ENCODE measurements at regions not wholly inside any gene's neighbourhood (a gene's known extent, or its start where the extent isn't known, plus 50 kb on each side); places are given as distances from the start of the nearest gene placed in this dataset.

DNA sequence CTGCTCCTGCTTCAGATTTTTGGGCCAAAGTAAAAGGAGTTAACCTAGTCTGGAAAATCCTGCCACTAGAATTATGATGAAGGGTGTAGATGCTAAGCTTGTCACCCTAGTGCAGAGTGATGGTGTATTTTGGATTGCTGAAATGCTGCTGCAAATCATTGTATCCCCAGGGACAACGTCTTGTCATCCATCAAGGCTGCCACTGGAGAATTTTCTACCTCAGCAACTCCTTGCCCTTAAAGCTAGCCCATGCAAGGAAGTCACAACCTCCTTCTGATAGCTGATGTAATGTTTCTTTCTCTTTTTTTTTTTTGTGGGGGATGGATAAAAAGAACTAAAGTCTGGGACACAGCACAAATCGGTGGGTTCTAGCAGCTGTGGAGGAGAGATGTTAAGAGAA lies 139.4 kb upstream of the FRMD6 start:
- no peak for DNase-seq (ENCODE audit: low read depth in 2 of 2)

DNA sequence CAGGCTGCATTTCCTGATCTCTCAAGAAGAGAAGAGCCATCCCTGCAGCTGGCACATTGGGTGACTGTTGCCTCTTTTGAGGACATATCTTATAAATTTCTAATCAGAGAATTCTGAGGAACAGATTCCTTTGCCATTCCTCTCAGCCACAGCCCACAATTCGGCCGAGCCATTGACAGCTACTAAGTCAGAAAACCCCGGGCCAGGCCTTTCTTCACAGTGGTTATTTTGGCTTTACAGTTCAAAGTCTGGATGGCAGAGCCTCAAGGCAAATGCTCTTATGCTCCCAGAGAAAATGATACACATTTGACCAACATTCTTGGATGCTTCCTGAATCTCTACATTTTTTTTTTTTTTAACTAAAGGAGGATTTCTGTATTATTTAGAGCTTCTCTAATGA lies 138.4 kb upstream of the FRMD6 start:
- no peak for DNase-seq (ENCODE audit: low read depth in 2 of 2)

DNA sequence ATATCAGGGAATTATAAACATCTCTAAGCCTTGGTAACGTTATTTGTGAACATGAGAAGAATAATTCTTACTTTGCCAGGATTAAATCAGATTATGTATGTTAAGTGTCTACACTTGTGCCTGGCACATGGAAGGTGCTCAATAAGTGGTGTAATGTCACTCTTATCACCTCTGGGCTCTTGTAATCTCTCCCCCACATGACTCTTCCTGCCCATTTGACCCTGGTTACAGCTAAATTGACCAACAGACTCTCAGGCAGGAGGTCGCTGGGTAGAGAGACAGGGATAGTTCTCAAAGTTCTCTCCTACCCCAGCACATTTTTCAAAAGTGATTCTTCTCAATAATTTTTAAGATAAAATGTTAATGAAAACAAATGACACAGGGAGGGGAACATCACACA lies 137.8 kb upstream of the FRMD6 start:
- DNase-seq (ENCODE audit: low read depth in 2 of 2), result no peak

DNA sequence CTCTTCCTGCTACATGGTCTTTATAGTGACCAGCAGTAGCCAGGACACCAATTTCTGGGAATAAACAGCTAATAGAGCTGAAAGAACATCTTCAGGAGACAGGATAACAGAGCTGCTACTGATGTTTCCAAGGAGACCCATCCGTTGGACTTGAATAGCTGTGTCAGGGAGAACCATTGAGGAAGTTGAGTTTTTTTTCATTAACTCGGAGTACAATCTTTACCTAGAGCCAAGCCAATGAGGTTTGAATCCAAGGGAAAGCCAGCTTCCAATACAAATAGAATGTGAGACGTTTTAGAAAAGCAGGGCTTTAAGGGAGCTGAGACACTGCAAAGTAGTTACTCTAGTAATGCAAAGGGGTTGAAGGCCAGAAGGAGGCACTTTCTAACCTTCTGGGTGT lies 136.1 kb upstream of the FRMD6 start:
- DNase-seq (ENCODE audit: low read depth in 2 of 2), result no peak

DNA sequence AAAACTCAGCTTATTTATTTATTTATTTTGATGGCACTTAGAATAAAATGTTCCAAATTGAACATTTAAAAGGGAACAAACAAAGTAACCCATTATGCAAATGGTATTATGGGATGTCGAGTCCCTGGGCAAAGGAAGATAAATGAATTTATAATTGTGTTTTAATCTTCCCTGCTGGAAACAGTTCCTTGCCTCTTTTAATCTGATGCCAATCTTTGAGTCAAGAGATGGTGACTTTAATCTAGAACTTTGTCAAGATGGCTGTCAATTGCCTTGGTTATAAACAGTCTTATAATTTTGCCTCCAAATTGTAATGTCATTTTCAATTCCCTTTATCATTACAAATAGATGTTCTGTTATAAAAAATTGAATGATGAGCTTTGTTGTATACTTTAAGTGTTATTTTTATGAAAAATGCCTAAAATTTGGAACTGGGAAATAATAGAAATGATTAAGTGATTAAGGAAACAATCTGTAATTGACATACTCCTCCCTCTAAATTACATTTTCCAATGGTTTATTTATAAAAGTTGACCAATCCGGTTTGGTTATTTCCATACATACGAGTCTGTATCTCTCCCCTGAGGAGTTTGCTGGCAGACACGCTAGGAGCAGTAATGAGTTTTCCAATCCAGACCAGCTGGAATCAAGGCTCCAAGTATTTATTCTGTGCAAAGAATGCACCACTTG lies 134.9 kb upstream of the FRMD6 start:
- no peak for DNase-seq (ENCODE audit: low read depth in 2 of 2)

DNA sequence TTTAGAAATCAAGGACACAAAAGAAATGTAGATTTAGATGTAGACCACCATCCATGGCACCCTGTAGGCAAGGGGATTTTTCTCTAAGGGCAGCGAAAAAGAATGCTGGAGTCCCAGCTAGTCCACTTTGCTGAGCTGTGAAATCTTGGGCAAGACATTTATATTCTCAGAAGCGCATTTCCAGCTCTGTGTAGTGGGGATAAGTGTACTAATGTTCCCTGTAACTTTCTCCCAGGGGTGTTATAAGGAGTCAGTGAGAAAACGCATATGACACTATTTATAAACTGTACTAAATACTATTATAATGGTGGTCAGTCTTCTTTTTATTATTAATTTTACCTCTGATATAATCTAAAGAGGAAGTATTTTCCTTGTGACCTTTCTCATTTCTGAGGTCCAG lies 133.4 kb upstream of the FRMD6 start:
- no peak for DNase-seq (ENCODE audit: low read depth in 2 of 2)

DNA sequence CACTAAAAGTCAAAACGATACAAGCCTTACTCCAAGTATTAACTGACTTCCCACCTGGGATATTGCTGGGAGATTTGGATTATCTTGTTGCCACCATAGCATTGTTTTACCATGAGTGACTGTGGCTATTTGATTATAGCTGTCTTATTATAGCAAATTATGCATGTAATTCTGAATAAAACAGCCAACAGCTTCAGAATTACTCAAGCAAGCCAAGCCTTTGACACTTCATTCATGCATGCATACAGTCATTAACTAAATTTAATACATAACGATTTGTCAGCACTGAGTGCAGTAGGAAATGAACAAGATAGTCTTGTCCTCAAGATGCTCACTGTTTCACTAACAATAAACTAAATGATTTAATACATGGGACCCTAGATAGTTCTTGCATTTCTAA lies 133.0 kb upstream of the FRMD6 start:
- no peak for DNase-seq (ENCODE audit: low read depth in 2 of 2)

DNA sequence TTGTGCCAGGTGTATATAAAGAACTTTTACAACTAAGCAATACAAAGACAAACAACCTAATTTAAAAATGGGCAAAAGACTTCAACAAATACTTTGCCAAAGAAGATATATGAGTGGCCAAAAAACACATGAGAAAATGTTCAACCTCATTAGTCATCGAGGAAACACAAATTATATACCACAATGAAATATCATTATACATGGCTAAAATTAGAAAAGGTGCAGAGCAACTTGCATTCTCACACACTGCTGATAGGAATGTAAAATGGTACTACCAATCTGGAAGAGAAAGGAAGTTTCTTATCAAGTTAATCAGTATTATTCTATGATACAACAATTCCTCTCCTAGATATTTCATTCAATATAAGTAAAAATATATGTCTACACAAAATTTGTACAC lies 131.6 kb upstream of the FRMD6 start:
- DNase-seq (ENCODE audit: low read depth in 2 of 2), result no peak

DNA sequence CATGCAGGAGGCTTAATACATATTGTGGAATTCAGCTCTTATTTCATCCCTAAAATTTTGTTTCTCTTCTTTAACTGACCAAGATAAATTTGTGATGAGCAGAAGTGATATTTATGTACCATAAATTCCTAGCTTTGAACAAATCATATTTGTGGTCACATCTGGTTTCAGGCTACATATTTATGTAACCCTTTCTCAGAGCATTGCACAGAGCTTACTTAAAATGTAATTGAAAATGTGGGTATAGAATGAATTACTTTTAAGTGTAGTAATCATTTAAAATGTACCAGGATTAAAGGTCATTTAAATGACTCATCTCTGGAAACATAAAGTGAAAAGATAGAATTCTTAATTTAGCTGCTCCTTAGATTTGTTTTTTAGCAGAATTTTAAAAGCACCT lies 129.9 kb upstream of the FRMD6 start:
- DNase-seq (ENCODE audit: low read depth in 2 of 2), result no peak

DNA sequence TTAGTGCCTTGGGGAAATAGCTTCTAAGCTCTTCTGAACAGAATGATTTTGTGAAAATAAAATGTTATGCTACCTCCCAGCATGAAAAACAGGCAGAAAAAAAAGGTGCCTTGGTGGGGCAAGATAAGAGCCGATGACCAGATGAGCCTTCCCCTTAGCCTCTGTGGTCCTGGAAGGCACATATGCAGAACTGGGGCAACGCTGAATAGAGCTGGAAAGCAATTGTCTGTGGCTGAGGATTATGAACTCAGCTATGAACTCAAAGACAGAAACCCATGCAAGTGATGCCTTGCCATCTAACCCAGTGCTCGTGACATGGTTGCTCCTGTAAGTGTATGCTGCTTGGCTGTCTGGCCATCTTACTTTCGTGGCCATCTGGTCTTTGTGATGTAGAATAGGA lies 128.5 kb upstream of the FRMD6 start:
- no peak for DNase-seq (ENCODE audit: low read depth in 2 of 2)

DNA sequence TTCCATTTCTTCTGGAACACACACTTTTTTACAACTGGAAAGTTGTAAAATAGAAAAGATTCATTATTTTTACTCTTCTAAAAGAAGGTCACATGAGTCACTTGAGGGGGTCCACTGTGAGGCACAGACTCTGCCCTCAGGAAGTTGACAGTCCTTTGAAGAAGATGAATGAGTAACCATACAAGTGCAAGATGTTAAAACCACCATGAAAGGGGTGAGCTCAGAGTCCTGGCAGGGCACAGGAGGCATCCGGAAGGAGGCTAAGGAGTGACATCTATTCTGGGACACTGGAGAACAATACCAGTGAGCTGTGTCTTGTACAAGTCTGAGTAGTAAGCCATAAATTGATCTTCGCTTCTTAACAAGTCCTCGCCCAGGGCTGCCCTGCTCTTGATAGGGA lies 126.0 kb upstream of the FRMD6 start:
- DNase-seq (ENCODE audit: low read depth in 2 of 2), result no peak

DNA sequence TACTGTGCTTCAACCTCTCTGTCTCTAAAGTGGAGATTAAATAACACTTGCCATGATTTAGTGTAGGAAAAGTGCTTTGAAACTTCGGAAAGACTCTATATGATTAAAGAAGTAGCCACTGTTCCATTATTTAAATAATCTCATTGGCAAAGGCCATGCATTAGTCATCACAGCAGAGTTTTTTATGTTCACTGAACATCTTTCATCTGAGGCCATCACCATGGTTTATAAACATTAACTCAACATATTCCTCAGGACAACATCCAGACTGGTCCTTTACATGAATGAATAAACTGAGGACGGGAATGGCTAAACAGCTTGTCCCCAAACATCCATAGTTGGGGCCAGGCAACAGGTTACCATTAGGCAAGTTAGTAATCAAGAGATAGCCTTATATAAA lies 124.6 kb upstream of the FRMD6 start:
- no peak for DNase-seq (ENCODE audit: low read depth in 2 of 2)

DNA sequence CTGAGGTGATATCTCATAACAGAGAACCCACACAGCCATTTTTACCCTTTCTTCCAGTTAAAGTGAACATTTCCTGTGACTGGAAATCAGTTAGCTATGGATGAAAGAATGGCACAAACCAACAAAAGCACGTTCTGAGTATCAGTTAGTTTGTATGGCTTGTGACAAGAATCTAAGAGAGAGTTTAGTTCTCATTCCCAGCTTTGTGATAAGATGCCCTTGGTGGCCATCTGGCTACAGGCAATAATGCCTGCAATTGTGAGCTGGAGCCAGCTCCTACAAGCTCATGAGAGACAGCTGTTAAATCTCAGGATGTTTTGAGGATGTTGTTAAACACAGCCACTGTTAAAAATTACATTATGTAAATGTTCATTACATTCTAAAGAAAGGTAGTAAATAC lies 122.0 kb upstream of the FRMD6 start:
- DNase-seq (ENCODE audit: low read depth in 2 of 2), result no peak

DNA sequence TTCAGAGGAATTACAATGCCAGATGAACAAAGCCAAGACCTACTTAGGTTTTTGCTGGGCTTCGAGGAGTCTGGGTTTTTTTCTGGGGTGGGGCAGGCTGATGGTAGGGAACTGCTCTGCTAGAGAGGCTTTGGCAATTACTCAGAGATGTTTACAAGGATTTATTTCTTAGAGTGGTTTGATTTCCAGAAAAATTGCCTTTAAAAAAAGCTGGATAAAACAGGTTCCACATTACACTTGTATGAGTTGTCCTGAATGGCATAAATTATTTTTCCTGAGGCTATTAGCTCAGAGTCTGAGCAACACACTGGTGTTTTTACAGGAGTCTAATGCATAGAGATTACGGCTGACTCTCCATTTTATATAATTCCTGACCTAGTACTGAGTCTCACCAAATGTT lies 118.5 kb upstream of the FRMD6 start:
- DNase-seq (ENCODE audit: low read depth in 2 of 2), result no peak

DNA sequence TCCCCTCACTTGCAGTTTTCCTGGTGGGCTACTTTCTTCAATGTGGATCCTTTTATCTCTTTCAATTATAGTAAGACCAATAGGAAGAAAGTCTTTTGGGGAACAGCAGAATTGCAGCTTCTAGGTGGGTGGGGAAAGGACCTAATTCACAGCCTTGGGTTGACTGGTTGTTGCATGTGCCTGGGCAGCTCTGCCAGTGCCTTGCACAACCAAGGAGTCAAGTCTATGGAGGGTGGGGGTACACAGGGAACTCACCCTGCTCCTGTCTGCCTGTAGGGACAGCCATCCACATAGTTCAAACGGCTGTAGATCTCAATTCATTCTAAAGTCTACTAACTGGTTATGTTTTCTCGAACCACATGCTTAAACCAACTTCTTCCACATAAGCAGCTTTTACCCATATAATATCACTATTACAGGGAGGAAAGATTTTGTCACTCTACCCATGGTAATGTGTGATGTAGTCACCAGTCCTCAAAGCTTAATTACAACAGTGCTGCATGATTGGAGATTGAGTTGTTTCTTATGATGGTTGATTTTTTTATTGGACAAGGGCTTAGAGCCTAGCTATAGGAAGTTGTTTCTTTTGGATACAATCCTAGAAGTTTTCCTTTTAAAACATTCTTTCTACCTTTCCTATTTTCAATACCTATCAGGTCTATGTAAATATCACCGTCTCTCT lies 117.7 kb upstream of the FRMD6 start:
- DNase-seq (ENCODE audit: low read depth in 2 of 2), result no peak

DNA sequence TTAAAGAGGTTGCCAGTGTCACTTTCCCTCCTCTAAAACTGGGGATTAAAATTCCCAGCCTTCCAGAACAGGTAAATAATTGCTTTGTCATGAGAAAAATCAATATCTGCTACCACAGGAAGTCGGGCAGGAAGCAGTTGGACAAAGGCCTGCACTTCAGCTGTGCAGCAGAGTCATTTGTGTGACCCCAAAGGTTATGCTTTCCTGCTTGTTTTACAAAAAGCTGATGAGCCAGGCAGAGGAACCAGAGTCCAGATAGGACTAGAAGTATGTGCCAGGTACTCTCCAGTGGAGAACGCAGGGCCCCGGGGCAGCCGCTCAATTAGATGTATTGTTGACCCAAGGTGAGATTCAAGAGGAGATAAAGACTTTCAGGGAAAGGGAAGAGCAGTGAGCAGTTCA lies 117.1 kb upstream of the FRMD6 start:
- no peak for DNase-seq (ENCODE audit: low read depth in 2 of 2)

DNA sequence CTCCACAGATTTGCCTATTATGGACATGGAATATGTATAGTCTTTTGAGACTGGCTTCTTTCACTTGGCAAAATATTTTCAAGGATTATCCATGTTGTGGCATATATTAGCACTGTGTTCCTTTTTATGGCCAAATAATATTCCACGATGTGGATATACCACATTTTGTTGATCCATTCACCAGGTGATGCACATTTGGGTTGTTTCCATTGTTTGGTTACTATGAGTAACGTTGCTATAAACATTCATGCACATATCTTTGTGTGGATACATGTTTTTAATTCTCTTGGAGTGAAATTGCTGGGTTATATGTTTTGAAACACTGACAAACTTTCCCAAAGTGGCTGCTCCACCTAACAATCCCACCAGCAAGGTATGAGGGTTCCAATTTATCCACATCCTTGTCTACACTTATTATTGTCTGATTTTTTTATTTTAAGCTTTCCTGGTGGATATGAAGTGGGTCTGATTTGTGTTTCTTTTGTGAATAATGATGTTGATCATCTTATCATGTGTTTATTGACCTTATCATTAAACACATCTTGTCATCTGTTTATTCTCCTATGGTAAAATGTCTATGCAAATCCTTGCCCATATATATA lies 116.2 kb upstream of the FRMD6 start:
- no peak for DNase-seq (ENCODE audit: low read depth in 2 of 2)

DNA sequence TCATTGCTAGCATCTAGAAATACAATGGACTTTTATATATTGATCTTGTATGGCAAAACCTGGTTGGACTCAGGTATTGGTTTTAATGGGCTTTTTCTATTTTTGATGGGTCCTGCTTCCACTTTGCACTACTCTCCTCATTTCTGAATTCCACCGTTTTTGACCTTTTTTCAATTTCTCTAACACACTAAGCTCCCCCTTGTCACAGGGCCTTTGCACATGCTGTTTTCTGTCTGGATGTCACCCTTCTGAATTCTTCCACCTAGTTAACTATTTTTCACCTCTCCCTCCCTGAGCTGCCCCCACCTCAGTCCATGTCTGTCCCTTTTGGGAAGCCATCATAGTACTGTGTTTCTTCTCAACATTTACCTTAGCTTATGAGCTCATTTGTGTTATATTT lies 112.7 kb upstream of the FRMD6 start:
- DNase-seq (ENCODE audit: low read depth in 2 of 2), result no peak

DNA sequence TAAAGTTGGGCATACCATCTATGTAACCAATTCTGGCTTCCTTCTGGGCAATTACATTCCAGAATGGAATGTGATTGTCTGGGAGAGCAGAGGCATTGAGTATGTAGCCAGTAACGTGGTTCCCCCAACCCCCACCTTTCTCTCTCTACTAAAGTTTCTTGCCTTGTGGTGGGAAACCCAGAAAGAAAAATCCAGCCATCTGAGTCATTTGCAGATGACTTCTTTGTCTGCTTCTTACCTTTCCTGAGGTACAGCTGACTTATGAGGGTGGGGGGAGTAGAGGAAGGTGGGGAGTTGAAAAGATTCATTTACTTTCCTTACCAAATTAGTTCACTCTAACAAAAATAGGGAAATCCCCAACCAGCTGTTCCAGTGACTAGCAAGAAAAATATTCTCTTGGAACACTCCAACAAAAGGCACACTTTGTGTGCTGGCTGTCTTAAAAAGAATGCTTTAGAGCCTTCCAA lies 112.1 kb upstream of the FRMD6 start:
- no peak for DNase-seq (ENCODE audit: low read depth in 2 of 2)

DNA sequence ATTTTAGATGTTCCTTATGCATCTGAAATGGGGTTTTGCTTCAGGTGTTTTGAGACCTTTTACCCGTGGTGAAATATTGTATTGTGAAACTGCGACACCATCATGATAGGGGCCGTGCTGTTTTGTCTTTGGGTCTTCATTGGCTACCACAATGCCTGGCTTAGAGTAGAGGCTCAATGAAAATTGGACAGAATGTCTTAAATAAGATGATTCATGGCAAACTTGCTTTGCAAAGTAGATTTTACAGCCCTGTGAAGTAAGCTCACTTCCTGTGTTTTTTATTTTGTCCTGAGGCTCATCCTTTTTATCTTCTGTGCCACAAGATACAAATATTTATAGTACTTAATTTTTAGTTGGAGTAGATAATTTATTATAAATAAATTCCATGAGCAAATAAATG lies 111.3 kb upstream of the FRMD6 start:
- DNase-seq (ENCODE audit: low read depth in 2 of 2), result no peak

DNA sequence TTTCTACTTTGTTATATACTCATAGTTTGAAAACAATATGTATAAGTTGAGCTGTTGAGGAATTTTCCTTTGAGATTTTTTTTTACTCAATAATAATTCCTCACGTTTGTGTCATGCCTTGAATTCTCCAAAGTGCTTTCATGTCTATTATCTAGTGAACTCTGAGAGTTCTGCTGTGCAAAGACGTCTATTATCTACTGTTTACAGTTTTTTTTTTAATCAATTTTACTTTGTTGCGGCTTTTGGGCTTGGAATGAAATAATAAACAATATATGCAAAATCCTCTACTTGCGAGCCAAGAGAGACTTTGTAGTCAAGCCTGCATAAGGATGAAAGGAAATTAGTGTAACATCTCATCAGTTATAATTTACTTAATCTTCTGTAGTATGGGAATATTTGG lies 107.2 kb upstream of the FRMD6 start:
- DNase-seq (ENCODE audit: low read depth in 2 of 2), result no peak

DNA sequence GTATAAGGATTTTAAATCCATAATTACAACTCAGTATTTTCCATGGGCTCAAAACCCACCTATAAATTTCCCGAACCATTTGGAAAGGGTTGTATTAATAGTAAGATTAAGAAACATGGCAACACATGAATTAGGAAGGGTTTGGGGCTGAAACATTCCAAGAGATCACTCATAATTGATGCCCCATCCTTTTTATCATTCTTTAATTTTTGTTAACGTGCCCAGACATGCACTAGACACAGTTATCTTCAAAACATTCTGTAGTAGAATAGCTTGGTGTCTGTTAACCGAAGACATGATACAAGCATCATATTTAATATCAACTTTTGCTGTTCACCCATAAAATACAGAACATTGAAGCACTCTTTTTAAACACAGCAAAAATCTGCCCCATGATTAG lies 106.8 kb upstream of the FRMD6 start:
- no peak for DNase-seq (ENCODE audit: low read depth in 2 of 2)

DNA sequence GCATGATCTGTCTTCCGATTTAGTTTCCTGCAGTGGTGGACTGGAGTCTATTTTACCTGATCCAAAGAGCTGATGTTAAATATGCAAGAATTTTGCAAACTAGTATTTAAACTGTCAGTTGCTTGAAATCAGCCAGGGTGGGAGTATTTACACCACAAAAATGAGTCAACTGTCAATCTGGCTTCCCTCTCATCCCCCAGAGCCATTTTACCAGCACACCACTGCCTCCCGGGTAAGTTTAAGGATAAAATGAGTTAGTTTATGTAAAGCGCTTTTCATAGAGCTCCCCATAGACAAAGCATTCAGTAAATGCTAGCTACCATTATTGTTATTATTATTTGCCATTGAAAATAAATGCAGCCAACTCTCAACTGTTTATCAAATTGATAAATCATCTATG lies 106.3 kb upstream of the FRMD6 start:
- no peak for DNase-seq (ENCODE audit: low read depth in 2 of 2)
